ENCODE measurements at regions not wholly inside any gene's neighbourhood (a gene's known extent, or its start where the extent isn't known, plus 50 kb on each side); places are given as distances from the start of the nearest gene placed in this dataset.

DNA sequence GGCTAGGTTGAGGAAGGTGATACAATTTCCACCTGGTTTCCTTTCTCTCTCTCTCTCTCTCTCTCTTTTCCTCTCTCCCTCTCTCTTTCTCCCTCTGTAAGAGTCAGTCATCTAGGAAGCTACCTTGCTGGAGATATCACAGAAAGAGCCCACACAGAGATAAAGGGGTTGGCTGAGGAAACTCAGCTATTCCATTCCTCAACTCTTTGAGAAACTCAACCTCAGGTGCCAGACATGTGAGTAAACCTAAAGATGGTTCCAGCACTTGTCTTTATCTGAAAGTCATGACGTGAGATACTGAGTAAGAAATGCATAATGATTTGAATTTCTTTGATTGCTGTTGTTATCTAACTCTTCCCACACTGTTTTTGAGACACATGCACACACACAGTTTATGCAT is 564.0 kb downstream of the SPOCK3 start:
- no peak overlapping the region for H3K27ac ChIP-seq (ENCODE audit: extremely low read depth, low read depth, low read length)
- H3K4me1 ChIP-seq (ENCODE audit: control insufficient read depth, insufficient read depth, low read length), result no peaks in the 10 kb centered on the region
- ChIA-PET POLR2A (no interaction called here), CTCF (no interaction called here)
- TF ChIP-seq SCRT1 (tag by site-specific recombination; IDR thresholded peaks at IDR 0.05; ENCODE audit: borderline replicate concordance) (no peak), ZNF292 (tag by site-specific recombination; IDR thresholded peaks at IDR 0.05; ENCODE audit: borderline replicate concordance, low read depth) (no peak), INSM2 (tag by site-specific recombination; IDR thresholded peaks at IDR 0.05) (no peak), ZNF184 (tag by site-specific recombination; IDR thresholded peaks at IDR 0.05) (no peak), ZNF174 (tag by site-specific recombination; IDR thresholded peaks at IDR 0.05) (no peak), EGR2 (tag by site-specific recombination; IDR thresholded peaks at IDR 0.05; ENCODE audit: low read depth) (no peak), ZNF221 (tag by site-specific recombination; IDR thresholded peaks at IDR 0.05; ENCODE audit: borderline replicate concordance) (no peak), ZNF146 (tag by site-specific recombination; IDR thresholded peaks at IDR 0.05) (no peak), ZNF248 (tag by site-specific recombination; IDR thresholded peaks at IDR 0.05) (no peak), ZNF24 (tag by site-specific recombination; IDR thresholded peaks at IDR 0.05) (no peak), GLI4 (tag by site-specific recombination; IDR thresholded peaks at IDR 0.05) (no peak), ZNF311 (tag by site-specific recombination; IDR thresholded peaks at IDR 0.05; ENCODE audit: borderline replicate concordance) (no peak), ZNF274 (IDR thresholded peaks at IDR 0.05; ENCODE audit: low read length) (no peak), ZNF274 (tag by site-specific recombination; IDR thresholded peaks at IDR 0.05; ENCODE audit: borderline replicate concordance) (no peak), ZBTB26 (tag by site-specific recombination; optimal IDR thresholded peaks at IDR 0.05) (no peak), ZSCAN30 (tag by site-specific recombination; IDR thresholded peaks at IDR 0.05) (no peak)
- TF ChIP-seq, protein P1, sequence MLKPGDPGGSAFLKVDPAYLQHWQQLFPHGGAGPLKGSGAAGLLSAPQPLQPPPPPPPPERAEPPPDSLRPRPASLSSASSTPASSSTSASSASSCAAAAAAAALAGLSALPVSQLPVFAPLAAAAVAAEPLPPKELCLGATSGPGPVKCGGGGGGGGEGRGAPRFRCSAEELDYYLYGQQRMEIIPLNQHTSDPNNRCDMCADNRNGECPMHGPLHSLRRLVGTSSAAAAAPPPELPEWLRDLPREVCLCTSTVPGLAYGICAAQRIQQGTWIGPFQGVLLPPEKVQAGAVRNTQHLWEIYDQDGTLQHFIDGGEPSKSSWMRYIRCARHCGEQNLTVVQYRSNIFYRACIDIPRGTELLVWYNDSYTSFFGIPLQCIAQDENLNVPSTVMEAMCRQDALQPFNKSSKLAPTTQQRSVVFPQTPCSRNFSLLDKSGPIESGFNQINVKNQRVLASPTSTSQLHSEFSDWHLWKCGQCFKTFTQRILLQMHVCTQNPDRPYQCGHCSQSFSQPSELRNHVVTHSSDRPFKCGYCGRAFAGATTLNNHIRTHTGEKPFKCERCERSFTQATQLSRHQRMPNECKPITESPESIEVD (tag by site-specific recombination; IDR thresholded peaks at IDR 0.05), result no peak
- TF ChIP-seq, protein P2, sequence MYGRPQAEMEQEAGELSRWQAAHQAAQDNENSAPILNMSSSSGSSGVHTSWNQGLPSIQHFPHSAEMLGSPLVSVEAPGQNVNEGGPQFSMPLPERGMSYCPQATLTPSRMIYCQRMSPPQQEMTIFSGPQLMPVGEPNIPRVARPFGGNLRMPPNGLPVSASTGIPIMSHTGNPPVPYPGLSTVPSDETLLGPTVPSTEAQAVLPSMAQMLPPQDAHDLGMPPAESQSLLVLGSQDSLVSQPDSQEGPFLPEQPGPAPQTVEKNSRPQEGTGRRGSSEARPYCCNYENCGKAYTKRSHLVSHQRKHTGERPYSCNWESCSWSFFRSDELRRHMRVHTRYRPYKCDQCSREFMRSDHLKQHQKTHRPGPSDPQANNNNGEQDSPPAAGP (tag by site-specific recombination; IDR thresholded peaks at IDR 0.05), result no peak
- TF ChIP-seq, protein P3, sequence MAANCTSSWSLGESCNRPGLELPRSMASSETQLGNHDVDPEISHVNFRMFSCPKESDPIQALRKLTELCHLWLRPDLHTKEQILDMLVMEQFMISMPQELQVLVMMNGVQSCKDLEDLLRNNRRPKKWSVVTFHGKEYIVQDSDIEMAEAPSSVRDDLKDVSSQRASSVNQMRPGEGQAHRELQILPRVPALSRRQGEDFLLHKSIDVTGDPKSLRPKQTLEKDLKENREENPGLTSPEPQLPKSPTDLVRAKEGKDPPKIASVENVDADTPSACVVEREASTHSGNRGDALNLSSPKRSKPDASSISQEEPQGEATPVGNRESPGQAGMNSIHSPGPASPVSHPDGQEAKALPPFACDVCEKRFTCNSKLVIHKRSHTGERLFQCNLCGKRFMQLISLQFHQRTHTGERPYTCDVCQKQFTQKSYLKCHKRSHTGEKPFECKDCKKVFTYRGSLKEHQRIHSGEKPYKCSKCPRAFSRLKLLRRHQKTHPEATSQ (tag by site-specific recombination; IDR thresholded peaks at IDR 0.05), result no peak
- TF ChIP-seq, protein P4, sequence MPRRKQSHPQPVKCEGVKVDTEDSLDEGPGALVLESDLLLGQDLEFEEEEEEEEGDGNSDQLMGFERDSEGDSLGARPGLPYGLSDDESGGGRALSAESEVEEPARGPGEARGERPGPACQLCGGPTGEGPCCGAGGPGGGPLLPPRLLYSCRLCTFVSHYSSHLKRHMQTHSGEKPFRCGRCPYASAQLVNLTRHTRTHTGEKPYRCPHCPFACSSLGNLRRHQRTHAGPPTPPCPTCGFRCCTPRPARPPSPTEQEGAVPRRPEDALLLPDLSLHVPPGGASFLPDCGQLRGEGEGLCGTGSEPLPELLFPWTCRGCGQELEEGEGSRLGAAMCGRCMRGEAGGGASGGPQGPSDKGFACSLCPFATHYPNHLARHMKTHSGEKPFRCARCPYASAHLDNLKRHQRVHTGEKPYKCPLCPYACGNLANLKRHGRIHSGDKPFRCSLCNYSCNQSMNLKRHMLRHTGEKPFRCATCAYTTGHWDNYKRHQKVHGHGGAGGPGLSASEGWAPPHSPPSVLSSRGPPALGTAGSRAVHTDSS (tag by site-specific recombination; IDR thresholded peaks at IDR 0.05), result no peak
- H3K36me3 ChIP-seq (ENCODE audit: control insufficient read depth in 2 of 2, insufficient read depth in 1 of 2, low read length in 2 of 2), result no peaks in the 10 kb centered on the region
- H3K9me3 ChIP-seq (ENCODE audit: control insufficient read depth, insufficient read depth, low read depth, low read length), result no peaks in the 10 kb centered on the region
- no peak overlapping the region for H3K4me3 ChIP-seq (ENCODE audit: low read depth, low read length)
